ENCODE measurements at regions not wholly inside any gene's neighbourhood (a gene's known extent, or its start where the extent isn't known, plus 50 kb on each side); places are given as distances from the start of the nearest gene placed in this dataset.
A peak's percentile ranks its signal among the peaks of the same experiment; 100 is the strongest.

GRCh38 chr1:17920881-17921640 lies 165.9 kb downstream of the ACTL8 start:
- ATAC-seq: no peak

GRCh38 chr1:17922833-17923232 lies 167.7 kb downstream of the ACTL8 start:
- DNase-seq (ENCODE audit: low spot score in 2 of 2): peak in 1 of 2 donors; percentile 21
- H3K27ac Mint-ChIP-seq: no peak overlapping the region
- ATAC-seq: no peak
- no peaks in the 10 kb centered on the region for H3K36me3 Mint-ChIP-seq
- H3K9me3 Mint-ChIP-seq: no peaks in the 10 kb centered on the region

More at GRCh38 chr1:17920881-17921640, 165.9 kb downstream of the ACTL8 start:
- no peaks in the 10 kb centered on the region for H3K36me3 Mint-ChIP-seq
- no peak for DNase-seq (ENCODE audit: low spot score in 2 of 2)
- no peak overlapping the region for H3K27ac Mint-ChIP-seq
- H3K9me3 Mint-ChIP-seq: no peaks in the 10 kb centered on the region

- DNase-seq (ENCODE audit: low spot score in 2 of 2): no peak
- H3K27ac Mint-ChIP-seq: no peak overlapping the region
- no peaks in the 10 kb centered on the region for H3K36me3 Mint-ChIP-seq
- H3K9me3 Mint-ChIP-seq: no peaks in the 10 kb centered on the region
- no peak for ATAC-seq
These were observed 168.5 kb downstream of the ACTL8 start for GRCh38 chr1:17923666-17924065.

GRCh38 chr1:17924578-17924977 lies 169.4 kb downstream of the ACTL8 start:
- ATAC-seq (no peak), DNase-seq (ENCODE audit: low spot score in 2 of 2) (no peak)
- H3K27ac Mint-ChIP-seq: no peak overlapping the region
- no peaks in the 10 kb centered on the region for H3K36me3 Mint-ChIP-seq
- no peaks in the 10 kb centered on the region for H3K9me3 Mint-ChIP-seq

- ATAC-seq: no peak
- no peak for DNase-seq (ENCODE audit: low spot score in 2 of 2)
- Mint-ChIP-seq H3K9me3 (no peaks in the 10 kb centered on the region), H3K27ac (no peak overlapping the region), H3K36me3 (no peaks in the 10 kb centered on the region)
These were observed 170.4 kb downstream of the ACTL8 start for GRCh38 chr1:17925290-17926237.

GRCh38 chr1:17926906-17927305 lies 171.8 kb downstream of the ACTL8 start:
- DNase-seq (ENCODE audit: low spot score in 2 of 2) (no peak), ATAC-seq (no peak)
- no peaks in the 10 kb centered on the region for H3K9me3 Mint-ChIP-seq
- no peak overlapping the region for H3K27ac Mint-ChIP-seq
- no peaks in the 10 kb centered on the region for H3K36me3 Mint-ChIP-seq

- H3K9me3 Mint-ChIP-seq: no peaks in the 10 kb centered on the region
- H3K27ac Mint-ChIP-seq: no peak overlapping the region
- no peaks in the 10 kb centered on the region for H3K36me3 Mint-ChIP-seq
- ATAC-seq (no peak), DNase-seq (ENCODE audit: low spot score in 2 of 2) (no peak)
These were observed 172.8 kb downstream of the ACTL8 start for GRCh38 chr1:17927952-17928351.

GRCh38 chr1:17929224-17929623 lies 174.1 kb downstream of the ACTL8 start:
- DNase-seq (ENCODE audit: low spot score in 2 of 2): no peak
- H3K36me3 Mint-ChIP-seq: no peaks in the 10 kb centered on the region
- no peaks in the 10 kb centered on the region for H3K9me3 Mint-ChIP-seq
- ATAC-seq: no peak
- no peak overlapping the region for H3K27ac Mint-ChIP-seq

GRCh38 chr1:17930635-17931034 lies 175.5 kb downstream of the ACTL8 start:
- Mint-ChIP-seq H3K9me3 (no peaks in the 10 kb centered on the region), H3K36me3 (no peaks in the 10 kb centered on the region), H3K27ac (no peak overlapping the region)
- DNase-seq (ENCODE audit: low spot score in 2 of 2): no peak
- no peak for ATAC-seq

- DNase-seq (ENCODE audit: low spot score in 2 of 2) (no peak), ATAC-seq (no peak)
- H3K36me3 Mint-ChIP-seq: no peaks in the 10 kb centered on the region
- H3K27ac Mint-ChIP-seq: no peak overlapping the region
- H3K9me3 Mint-ChIP-seq: peaks cover 0 to 4% of the 10 kb centered on the region in 2 donors
These were observed 175.4 kb upstream of the IGSF21 start for GRCh38 chr1:17932164-17932563.

GRCh38 chr1:17933501-17933900 lies 174.1 kb upstream of the IGSF21 start:
- H3K9me3 Mint-ChIP-seq: peaks cover 0 to 4% of the 10 kb centered on the region in 2 donors
- no peak overlapping the region for H3K27ac Mint-ChIP-seq
- no peaks in the 10 kb centered on the region for H3K36me3 Mint-ChIP-seq
- no peak for ATAC-seq
- DNase-seq (ENCODE audit: low spot score in 2 of 2): no peak

- ATAC-seq (no peak), DNase-seq (ENCODE audit: low spot score in 2 of 2) (no peak)
- Mint-ChIP-seq H3K27ac (no peak overlapping the region), H3K36me3 (no peaks in the 10 kb centered on the region), H3K9me3 (peaks cover 0 to 4% of the 10 kb centered on the region in 2 donors)
These were observed 173.6 kb upstream of the IGSF21 start for GRCh38 chr1:17933971-17934370.

- peaks cover 0 to 4% of the 10 kb centered on the region in 2 donors for H3K9me3 Mint-ChIP-seq
- ATAC-seq: no peak
- no peak overlapping the region for H3K27ac Mint-ChIP-seq
- DNase-seq (ENCODE audit: low spot score in 2 of 2): no peak
- H3K36me3 Mint-ChIP-seq: no peaks in the 10 kb centered on the region
These were observed 172.4 kb upstream of the IGSF21 start for GRCh38 chr1:17935230-17935629.

- H3K27ac Mint-ChIP-seq: no peak overlapping the region
- ATAC-seq: no peak
- peaks cover 0 to under 1% of the 10 kb centered on the region in 2 donors for H3K9me3 Mint-ChIP-seq
- no peaks in the 10 kb centered on the region for H3K36me3 Mint-ChIP-seq
- DNase-seq (ENCODE audit: low spot score in 2 of 2): no peak
These were observed 166.0 kb upstream of the IGSF21 start for GRCh38 chr1:17941431-17942189.

- Mint-ChIP-seq H3K36me3 (no peaks in the 10 kb centered on the region), H3K9me3 (no peaks in the 10 kb centered on the region), H3K27ac (no peak overlapping the region)
- ATAC-seq: no peak
- DNase-seq (ENCODE audit: low spot score in 2 of 2): no peak
These were observed 164.1 kb upstream of the IGSF21 start for GRCh38 chr1:17943506-17943905.

- Mint-ChIP-seq H3K36me3 (no peaks in the 10 kb centered on the region), H3K9me3 (no peaks in the 10 kb centered on the region), H3K27ac (no peak overlapping the region)
- DNase-seq (ENCODE audit: low spot score in 2 of 2) (no peak), ATAC-seq (no peak)
These were observed 163.0 kb upstream of the IGSF21 start for GRCh38 chr1:17944646-17945045.

GRCh38 chr1:17946434-17946833 lies 161.2 kb upstream of the IGSF21 start:
- Mint-ChIP-seq H3K27ac (no peak overlapping the region), H3K36me3 (no peaks in the 10 kb centered on the region), H3K9me3 (no peaks in the 10 kb centered on the region)
- ATAC-seq (no peak), DNase-seq (ENCODE audit: low spot score in 2 of 2) (no peak)

Data from activated naive CD4-positive, alpha-beta T cell treated with anti-CD3 and anti-CD28 coated beads, Interleukin-2, amount 50 U/mL, for 72 hours (primary cell).